Brain pericyte (primary cell): ENCODE measurements at regions not wholly inside any gene's neighbourhood (a gene's known extent, or its start where the extent isn't known, plus 50 kb on each side); places are given as distances from the start of the nearest gene placed in this dataset.
"Not testable (repeated sequence)": the region's sequence is repeated elsewhere in the genome, so short reads cannot be mapped to it uniquely, and the experiment has no call there.

Experiments used
- DNase-seq: peaks from one replicate; pipeline ENCODE4 v3.0.0-alpha.2; 2012; ENCODE audit warnings: low read depth, low spot score

DNA sequence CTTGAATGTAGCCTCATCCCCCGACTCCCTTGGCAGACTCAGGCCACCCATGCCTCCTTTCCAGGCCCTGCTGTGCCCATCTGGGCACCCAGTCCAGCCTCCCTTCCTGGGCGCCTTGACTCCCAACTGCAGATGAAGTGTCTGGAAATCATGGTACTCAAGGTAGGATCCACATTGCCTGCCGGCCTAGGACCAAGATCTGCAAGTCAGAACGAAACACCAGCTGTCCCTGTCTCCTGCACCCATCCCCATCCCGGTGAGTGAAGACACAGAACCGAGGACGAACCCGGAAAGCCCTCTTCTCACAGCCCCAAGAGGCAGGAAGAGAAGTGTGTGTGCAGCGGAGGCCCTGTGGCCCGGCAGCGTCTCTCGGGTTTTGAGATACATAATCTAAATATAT, 205.1 kb downstream of the EMX2 start:
- DNase-seq = no peak

DNA sequence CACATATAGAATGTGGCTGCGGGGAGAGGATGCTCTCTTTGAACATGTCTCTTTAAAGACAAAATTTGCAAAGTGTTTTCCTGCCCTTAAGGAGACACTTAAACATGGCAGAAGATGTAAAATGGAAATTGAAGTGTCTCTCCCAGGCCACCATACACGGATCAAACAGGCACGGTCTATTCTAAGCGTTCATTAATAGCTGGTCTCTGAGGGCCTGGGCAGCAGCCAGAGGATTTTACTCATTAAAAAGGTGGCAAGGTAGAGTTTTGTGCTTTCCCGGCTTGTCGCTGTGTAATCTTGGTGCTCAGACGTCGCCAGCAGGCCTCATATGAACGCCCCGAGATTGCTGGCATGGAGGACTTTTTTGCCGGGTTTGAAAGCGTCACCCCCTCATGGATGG, 205.5 kb downstream of the EMX2 start:
- DNase-seq = no peak

DNA sequence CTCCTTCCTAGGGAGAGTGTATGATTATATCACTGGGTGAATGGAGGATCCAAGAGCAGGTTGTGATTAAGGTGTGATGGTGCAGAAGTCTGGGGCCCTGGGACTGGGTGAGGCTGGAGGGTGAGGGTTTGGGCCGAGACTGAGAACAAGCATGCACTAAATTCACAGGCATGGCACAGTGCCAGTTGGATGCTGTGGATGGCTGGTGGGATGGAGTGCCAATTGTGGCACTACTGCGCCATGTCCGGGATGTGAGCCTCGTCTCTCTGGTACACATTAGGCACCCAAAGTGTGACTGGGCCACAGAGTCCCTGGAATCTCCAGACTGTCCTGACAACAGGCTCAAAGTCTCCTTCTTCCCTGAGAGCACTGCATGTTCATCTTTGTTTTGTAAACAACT, 208.1 kb downstream of the EMX2 start:
- no peak for DNase-seq

DNA sequence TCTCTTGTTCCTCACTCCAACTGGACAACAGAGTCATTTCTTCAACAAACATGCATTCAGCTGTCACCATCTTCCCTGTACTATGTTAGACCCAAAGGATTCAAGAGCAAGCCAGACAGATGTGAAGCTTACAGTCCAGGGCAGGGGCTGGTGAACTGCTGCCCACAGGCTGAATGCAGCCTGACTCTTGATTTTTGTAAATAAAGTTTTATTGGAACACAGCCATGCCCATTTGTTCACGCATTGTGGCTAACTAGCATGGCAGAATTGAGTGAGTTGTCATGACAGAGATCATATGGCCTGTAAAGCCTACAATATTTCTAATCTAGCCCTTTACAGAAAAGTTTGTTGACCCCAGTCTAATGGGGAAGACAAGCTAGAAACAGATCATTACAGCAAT, 208.7 kb downstream of the EMX2 start:
- DNase-seq = no peak

DNA sequence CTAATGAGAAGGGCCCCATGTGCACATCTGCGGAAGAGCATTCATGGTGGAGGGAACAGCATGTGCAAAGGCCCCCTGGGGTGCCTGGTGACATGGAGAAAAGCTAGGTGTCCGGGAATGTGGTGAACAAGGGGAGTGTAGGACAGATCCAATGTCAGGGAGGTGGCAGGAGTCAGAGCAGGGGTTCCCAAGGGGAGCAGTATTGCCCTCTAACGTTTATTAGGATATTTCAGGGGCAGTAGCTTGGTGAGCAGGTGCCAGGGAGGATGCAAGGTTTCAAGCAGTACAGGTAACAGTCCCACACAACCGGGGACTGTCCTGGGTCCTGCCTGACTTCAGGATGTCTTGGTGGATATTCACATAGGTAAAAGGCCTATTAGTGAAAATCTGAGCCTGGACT, 209.6 kb downstream of the EMX2 start:
- no peak for DNase-seq

DNA sequence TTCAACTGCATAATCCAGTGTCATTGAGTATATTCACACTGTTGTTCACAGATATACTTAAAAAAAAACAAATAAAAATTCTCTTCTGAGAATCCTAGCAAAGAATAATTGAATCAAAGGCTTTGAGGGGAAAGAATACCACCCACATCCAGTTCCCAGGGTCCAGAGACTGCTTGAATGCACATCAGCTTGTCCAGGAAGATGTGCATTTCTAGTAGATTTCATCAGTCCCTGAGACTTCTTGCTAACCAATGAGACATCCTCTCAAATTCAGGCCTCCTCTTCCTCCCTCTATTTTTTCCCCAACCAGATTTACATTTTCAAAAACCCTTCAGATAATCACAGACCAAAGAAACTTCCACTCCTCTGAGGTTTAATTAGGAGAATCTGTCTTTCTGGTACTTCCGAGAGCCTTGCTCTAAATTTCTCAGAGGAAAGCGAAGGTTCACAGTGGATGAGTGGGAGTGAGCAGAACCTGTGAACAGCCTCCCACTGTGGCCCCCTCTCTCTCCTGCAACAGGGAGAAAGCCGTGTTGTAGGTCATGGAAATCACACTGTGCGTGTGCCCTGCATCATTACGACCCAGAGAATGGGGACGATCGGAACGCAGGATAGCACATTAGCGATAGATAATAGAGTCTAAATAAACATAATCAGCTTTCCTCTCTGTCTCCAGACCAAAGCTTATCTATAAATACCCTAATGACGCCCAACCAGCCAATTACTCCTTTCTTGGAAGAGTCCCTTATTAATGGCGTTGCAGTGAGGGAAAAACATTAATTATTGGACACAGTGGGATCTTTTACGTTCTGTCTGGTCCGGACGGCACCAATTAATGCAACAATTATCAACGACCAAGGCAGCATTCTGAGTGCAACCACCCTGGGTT, 212.5 kb downstream of the EMX2 start:
- DNase-seq = no peak

DNA sequence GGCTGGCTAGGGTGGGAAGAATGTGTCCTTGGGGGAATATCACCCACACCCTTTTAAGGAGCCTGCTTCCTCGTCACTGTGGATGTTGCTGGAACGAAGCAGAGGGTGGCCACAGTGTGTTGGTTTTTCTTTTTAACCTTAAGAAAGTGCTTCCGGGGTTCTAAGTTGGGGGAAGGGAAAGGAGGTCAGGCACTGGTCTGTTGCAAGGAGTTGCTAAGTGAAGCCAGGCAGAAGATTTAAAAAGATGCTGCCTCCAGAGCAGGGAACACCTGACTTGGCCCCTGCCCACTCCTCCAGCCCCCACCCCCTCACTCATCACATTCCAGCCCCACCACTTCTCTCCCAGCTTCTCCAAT, 213.1 kb downstream of the EMX2 start:
- DNase-seq = no peak

DNA sequence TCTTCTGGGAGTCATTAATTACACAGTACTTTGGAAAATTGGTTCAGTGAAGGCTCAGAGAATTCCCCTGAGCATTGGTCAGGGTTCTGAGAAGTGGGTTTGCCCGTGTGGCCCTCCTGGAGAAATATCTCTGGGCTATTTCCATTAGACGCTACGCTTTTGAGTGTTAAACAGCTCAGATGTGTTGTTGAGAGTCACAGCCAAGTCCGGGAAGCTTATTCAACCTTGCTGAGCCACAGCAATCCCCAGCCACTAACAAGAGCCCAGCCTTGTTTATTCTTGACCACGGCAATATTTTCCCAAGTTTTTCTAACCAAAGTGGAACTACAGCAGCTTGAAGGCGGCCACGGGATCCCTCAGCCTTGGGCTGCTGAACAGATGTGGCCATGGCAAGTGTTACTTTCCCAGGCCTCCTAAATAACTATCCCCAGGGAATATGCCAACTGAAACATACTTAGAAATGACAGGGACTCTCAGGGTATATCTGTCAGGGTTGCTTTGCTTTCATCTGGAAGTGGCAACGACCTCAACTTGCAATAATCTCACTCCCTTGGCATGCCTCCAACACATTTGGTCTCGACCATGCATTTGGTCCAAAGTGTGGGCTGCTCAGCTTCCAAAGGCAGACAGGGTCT, 214.7 kb downstream of the EMX2 start:
- DNase-seq = no peak

DNA sequence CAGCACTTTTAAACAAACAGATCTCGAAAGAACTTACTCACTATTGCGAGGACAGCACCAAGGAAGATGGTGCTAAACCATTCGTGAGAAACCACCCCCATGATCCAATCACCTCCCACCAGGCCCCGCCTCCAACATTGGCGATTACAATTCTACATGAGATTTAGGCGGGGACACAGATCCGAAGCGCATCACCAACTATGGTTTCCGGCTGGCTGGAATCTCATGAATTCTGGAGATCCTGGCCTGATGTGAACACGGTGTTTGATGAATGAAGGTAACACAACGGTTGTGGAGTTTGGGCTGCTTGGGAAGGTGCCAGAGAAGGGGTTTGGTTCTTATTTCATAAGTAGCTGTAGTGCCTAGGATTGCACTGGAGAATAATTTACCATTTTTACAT, 216.7 kb downstream of the EMX2 start:
- DNase-seq = no peak

DNA sequence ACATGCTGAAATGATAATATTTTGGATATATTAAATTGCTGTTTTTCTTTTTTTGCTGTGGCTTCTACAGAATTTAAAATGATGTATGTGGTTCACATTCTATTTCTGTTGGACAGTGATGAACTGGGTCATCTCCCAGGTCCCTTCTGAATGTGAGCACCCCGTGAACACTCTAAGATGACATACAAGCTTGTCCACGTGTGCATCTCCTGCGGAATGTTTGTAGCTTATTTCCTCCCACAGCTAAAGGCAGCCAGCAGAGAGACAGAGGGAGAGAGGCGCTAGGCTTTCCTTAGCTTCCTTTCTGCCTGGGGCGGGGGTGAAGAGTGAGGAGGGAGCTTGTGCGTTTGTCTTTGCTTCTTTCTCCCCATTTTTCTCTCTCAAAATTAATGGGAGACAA, 219.1 kb downstream of the EMX2 start:
- no peak for DNase-seq

DNA sequence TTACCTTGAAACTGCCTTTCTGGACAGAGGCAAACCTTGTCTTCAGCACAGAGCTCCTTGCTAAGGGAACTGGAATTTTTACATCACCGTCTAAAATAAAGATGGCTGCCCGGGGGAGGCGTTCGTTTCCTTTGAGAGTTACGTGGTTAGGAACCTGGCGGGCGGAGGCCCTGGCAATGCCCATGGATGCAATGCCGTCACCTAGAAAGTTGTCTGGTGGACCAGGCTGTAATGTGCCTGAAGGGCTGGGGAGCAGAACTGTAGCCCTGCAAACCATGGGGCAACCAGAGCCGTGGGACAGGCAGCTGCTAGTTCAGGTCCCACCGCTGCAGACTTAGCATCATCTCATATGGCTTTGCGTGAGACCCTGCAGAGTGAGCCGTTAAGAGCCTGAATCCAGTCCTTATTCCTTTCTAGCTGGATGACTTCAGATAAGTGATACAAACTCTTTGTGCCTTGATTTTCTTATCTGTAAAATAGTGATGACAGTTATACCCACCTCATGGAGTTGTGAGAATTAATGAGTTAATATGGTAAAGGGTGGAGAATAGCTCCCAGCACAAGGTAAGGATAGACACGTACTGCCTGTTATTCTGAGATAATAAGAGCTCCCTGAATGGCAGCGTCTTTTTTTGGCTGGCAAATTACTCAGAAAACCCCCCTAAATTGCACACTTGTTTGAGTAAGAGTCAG, 219.7 kb downstream of the EMX2 start:
- DNase-seq = no peak

DNA sequence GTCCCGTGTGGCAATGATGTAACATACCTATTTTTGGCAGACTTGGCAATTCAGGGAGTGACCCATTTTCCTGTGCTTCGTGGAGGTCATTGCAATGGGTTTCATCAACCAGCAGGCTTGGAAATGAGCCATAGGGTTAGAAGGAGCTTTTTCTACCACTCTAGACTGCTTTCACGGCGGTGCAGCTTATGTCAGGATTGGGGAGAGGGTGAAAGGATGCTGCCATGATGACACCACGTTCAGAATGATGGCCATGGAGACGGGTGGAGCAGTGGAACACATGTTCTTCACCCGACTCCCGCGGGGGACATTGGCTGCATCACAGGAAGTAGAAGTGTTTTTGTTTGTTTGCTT, 220.2 kb downstream of the EMX2 start:
- DNase-seq = no peak

DNA sequence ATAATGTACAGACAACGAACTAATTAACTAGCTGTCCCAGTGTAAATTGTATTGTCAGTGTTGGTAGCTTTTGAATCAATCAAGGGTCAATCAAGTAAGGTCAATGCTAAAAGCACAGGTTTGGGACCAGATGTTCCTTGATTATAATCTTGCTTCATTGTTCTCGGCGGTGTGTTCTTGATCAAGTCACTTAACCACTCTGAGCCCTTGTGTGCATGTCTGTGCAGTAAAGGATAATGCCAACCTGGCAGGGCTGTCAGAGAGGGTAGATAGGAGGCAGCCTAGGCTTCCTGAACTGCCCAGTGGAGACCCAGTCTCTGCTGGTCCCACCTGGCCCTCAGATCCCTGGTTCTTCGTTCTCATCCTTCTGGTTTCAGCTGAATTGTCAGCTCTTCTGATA, 221.0 kb downstream of the EMX2 start:
- DNase-seq = no peak

DNA sequence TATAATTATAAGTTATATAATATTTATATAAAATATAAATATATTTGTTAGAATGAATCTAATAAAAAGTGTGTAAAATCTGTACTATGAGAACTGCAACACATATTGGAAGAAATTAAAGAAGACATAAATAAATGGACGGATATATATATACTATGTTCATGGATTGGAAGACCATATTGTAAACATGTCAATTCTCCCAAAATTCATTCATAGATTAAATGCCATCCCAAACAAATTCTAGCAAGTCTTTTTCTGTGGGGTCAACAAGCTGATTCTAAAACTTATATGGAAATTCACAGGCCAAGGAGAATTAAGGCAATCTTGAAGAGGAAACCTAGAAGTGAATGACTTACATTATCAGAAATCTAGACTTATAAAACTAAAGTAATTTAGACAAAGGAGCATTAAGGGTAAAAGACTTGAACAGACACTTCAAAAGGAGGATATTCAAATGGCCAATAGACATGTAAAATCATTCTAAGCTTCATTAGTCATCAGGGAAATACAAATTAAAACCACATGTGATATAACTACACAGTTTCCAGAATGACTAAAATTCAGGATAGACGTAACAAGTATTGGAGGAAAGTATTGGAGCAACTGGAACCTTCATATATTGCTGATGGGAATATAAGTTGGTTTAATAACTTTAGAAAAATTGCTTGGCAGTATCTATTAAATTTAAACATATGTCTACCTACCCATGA, 225.9 kb downstream of the EMX2 start:
- no peak for DNase-seq

DNA sequence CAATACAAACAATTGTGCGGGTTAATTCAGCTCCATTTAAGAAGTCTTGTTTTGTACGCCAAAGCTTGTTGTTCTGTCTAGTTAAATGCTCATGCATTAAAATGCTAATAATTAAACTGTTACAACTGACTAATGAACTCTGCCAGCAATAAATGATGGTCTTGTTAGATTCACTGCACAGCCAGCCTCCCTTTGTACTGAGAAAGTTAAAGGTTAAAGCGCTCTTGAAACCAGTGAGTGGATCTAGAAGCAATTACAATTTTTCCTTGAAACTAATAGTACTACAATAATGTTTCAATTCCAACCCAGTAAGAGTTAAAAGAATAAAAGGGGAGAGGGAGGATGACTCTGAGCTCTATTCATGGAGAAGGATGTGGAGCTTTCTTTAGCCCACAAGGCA, 233.0 kb downstream of the EMX2 start:
- DNase-seq = no peak

DNA sequence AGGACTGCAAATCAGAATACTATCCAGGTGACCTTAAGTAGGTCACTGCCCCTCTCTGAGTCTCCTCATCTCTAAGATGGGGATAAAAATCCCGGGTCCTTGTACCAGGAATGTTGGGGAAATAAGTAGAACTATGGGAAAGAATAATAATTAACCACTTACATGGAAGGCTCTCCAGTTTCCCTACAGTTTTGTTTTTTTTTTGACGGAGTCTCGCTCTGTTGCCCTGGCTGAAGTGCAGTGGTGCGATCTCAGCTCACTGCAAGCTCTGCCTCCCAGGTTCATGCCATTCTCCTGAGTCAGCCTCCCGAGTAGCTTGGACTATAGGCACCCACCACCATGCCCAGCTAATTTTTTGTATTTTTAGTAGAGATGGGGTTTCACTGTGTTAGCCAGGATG, 234.7 kb downstream of the EMX2 start:
- not testable (repeated sequence) for DNase-seq

DNA sequence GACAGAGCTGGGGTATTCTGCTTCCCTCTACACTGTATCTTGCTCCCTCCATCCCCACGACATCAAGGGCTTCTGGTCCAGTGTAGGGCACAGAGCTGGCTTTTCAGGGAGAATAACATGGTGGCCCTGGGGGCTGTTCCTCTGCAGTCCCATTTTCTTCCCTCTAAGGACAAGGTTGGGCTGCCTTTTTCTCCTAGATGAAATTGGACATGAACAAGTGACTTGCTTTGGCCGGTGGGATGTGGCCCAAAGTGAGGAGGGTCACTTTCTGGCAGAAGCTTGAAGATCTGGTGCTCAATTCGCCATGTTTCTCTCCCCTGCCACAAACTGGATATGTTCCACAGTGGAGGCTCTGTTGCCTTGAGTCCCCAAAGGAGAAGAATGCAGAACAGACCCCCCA, 235.7 kb downstream of the EMX2 start:
- no peak for DNase-seq

DNA sequence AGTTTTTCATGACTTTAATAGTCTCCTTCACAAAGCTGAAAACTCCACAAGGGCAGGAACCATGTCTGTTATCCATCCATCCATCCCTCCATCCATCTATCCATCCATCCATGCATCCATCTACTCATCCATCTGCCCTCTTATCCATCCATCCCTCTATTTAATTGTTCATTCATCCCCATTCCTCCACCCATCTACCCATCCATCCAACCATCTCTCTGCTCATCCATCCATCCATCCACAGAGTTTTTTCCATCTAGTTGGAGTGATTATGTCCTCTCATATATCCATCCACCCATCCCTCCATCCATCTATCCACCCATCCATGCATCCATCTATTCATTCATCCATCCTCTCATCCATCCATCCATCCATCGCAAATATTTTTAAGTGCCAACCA, 237.9 kb downstream of the EMX2 start:
- DNase-seq = no peak

DNA sequence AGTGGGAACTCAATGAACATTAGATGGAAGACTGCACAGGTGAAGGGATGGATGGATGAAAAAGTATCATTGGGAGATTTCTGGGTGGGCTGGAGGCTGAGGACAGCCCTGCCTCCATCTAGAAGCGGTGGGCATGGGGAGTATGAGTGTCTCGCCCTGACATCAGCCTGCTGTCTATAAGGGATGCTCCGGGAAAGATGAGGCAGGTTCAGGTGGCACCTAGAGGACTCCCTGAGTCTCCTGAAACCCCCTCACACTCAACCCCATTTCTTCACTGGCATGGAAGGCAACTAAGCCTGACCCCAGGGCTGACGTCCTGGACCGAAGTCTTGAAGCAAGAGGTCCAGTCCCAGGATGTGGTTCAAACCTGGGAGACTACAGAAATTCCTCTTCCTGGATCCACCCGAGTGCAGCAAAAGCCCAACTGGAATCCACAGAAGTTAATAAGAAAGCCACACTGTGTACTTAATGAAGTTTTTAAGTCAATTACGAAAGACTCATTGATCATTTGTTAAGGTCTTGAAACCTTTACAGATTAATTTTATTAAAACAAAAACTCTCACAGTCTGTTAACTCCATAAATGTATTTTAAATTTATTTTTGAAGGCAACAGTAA, 238.8 kb downstream of the EMX2 start:
- no peak for DNase-seq

DNA sequence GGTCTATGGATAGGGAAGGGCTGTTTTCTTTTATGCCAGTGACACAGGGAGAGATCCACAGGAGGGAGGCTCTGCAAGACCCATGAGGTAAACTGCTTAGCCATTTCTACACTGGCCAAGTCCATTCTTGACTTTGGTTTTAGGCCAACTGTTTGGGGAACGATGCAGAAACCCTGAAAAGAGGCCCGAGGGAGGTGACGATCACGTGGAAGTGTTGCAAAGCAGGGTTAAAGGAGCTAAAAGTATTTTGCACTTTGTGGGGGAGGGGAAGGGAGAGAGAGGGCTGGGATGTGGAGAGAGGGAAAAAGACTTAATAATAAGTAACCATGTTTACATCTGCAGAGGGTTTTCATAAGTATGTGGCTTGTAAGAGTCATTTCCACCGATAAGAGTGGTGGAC, 239.7 kb downstream of the EMX2 start:
- no peak for DNase-seq

DNA sequence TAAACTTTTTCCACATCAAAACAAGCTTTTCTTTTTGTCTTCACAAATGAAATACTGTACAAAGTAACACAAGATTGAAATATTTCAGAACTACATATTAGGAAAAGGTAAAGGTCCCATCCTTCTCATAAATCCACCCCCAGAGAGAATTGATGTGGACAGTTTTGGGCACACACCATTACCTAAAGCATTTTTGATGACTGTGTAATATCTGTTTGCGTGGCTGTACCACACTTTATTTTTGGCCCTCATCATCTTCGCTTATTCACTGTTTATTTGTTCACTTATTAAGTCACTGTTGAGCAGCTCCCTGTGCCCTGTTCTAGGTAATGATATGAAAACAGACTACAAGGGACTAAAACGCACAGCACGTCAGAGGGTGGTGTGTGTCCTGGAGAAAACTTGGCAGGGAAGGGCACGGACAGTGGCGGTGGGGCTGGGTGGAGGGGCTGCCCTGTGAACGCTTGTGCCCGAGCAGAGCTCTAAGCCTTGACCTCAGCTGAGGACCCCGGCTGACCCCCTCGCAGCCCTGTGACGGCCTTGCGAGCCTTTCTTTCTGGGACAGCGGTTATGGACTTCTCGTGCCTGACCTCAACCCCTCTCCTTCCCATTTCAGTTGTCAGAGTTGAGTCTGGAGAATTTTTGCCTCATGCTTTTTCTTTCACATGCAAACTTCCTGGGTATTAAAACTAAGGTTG, 241.3 kb downstream of the EMX2 start:
- DNase-seq = no peak
